A673 (cell line): ENCODE measurements at regions not wholly inside any gene's neighbourhood (a gene's known extent, or its start where the extent isn't known, plus 50 kb on each side); places are given as distances from the start of the nearest gene placed in this dataset.
A peak's percentile ranks its signal among the peaks of the same experiment; 100 is the strongest.

Experiments
- BruUV-seq: library from RNA; stranded (reverse); fragments of 400-500 nt; replicated peaks from 2 replicates; lab custom pipeline; 2021; lab: Mats Ljungman, UMichigan
- CTCF ChIA-PET: fragments of 300-600 bp; sonication (Branson Sonifier 250); formaldehyde crosslinking; loops from one replicate; lab custom pipeline; 2022; ENCODE audit warnings: antibody characterized with exemption; lab: Charles Lee
- POLR2A ChIA-PET: fragments of 300-600 bp; sonication (Branson Sonifier 250); formaldehyde crosslinking; loops from one replicate; lab custom pipeline; 2022; ENCODE audit warnings: antibody characterized with exemption; ENCODE audit not compliant: low non-redundant PET; lab: Charles Lee
- DNase-seq: peaks from one replicate; pipeline ENCODE4 v3.0.0-alpha.2; 2015; ENCODE audit warnings: low spot score
- H3K27ac ChIP-seq: fragments of 200-600 bp; sonication (generic); 2 replicates; pipeline ENCODE4 v1.5.1; 2016; ENCODE audit warnings: mixed run types, low read depth, mild to moderate bottlenecking, mixed read lengths, antibody characterized with exemption, low read length; ENCODE audit not compliant: poor library complexity, severe bottlenecking
- H3K27me3 ChIP-seq: fragments of 200-600 bp; sonication (generic); replicated peaks from 2 replicates; pipeline ENCODE4 v1.6.1; 2017; ENCODE audit warnings: mixed run types, low read depth, mild to moderate bottlenecking, mixed read lengths, antibody characterized with exemption, low read length; ENCODE audit not compliant: insufficient read depth, poor library complexity
- H3K36me3 ChIP-seq: fragments of 200-600 bp; sonication (generic); 2 replicates; pipeline ENCODE4 v1.6.1; 2016; ENCODE audit warnings: mixed run types, mild to moderate bottlenecking, mixed read lengths, antibody characterized with exemption, low read length; ENCODE audit not compliant: insufficient read depth, poor library complexity, severe bottlenecking
- H3K4me1 ChIP-seq: fragments of 200-600 bp; sonication (generic); 2 replicates; pipeline ENCODE4 v1.6.1; 2017; ENCODE audit warnings: mixed run types, mild to moderate bottlenecking, mixed read lengths, antibody characterized with exemption, low read length; ENCODE audit not compliant: insufficient read depth, poor library complexity, severe bottlenecking
- H3K4me3 ChIP-seq: fragments of 200-600 bp; sonication (generic); 2 replicates; pipeline ENCODE4 v1.5.1; 2016; ENCODE audit warnings: low read depth, mixed run types, mild to moderate bottlenecking, mixed read lengths, low read length; ENCODE audit not compliant: poor library complexity, severe bottlenecking
- H3K9me3 ChIP-seq: fragments of 200-600 bp; sonication (generic); 2 replicates; pipeline ENCODE4 v1.6.1; 2016; ENCODE audit warnings: mixed run types, low read depth, mild to moderate bottlenecking, mixed read lengths, antibody characterized with exemption, low read length; ENCODE audit not compliant: poor library complexity, severe bottlenecking
- EZH2 ChIP-seq: fragments of 200-600 bp; sonication (generic); IDR thresholded peaks from 2 replicates; pipeline ENCODE4 v1.6.1; 2017; ENCODE audit warnings: borderline replicate concordance, low read depth, mild to moderate bottlenecking, mixed read lengths, antibody characterized with exemption, low read length; ENCODE audit not compliant: poor library complexity, severe bottlenecking
- intact Hi-C: fragments of 100-400 bp; cut with micrococcal nuclease; formaldehyde crosslinking; loops from one replicate; pipeline ENCODE4 v1.10.0; 2022; ENCODE audit not compliant: unreplicated experiment
- TF ChIP-seq, protein P1 (sequence below): fragments of 300-800, 200-600 bp; sonication (generic); conservative IDR thresholded peaks from 2 replicates; pipeline ENCODE4 v1.5.1; 2017; ENCODE audit warnings: low read depth, mild to moderate bottlenecking, antibody characterized with exemption, low read length, moderate library complexity, mixed read lengths

DNA sequence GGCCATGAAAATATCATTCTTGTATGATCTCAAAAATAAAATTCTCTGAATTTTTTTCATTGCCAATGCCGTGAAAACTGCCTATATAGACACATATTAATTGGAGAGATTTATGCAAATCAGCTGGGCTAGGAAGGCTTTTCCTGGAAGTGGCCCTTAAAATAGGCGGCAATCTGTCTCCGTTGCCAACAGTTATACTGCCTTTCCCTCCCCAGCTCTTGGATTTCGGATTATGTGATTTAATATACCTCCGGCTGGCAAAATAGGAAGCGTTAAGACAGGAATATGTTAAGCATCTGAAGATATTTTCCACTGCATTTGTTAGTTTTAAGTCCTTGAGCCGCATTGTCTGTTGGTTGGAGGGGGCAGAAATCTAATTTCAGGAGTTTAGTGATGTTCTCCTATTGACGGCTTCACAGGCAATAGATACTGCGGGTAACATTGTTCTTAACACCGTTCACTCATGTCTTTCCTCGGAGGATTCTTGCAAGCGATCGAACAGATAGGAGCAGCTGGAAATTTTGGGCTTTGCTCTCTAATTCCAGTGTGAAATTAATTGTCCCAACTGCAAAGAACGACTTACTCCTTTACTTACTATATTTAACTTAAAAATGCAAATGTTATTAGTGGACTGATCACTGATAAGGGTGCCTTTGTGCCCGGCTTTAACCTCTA is 113.3 kb downstream of the LINC00237 start:
- BruUV-seq: no TSS peak
- H3K9me3 ChIP-seq: no peaks in the 10 kb centered on the region
- ChIA-PET CTCF (no interaction called here), POLR2A (no interaction called here)
- intact Hi-C loops: no loop called here
- H3K4me1 ChIP-seq: no peaks in the 10 kb centered on the region
- no peak overlapping the region for H3K27ac ChIP-seq
- H3K4me3 ChIP-seq: no peak overlapping the region
- H3K36me3 ChIP-seq: no peaks in the 10 kb centered on the region
- peak; percentile 1 for DNase-seq
- TF ChIP-seq, protein P1, sequence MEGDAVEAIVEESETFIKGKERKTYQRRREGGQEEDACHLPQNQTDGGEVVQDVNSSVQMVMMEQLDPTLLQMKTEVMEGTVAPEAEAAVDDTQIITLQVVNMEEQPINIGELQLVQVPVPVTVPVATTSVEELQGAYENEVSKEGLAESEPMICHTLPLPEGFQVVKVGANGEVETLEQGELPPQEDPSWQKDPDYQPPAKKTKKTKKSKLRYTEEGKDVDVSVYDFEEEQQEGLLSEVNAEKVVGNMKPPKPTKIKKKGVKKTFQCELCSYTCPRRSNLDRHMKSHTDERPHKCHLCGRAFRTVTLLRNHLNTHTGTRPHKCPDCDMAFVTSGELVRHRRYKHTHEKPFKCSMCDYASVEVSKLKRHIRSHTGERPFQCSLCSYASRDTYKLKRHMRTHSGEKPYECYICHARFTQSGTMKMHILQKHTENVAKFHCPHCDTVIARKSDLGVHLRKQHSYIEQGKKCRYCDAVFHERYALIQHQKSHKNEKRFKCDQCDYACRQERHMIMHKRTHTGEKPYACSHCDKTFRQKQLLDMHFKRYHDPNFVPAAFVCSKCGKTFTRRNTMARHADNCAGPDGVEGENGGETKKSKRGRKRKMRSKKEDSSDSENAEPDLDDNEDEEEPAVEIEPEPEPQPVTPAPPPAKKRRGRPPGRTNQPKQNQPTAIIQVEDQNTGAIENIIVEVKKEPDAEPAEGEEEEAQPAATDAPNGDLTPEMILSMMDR: no peak
- peak; percentile 45 for TF ChIP-seq EZH2
- H3K27me3 ChIP-seq: peaks cover 62% of the 10 kb centered on the region

DNA sequence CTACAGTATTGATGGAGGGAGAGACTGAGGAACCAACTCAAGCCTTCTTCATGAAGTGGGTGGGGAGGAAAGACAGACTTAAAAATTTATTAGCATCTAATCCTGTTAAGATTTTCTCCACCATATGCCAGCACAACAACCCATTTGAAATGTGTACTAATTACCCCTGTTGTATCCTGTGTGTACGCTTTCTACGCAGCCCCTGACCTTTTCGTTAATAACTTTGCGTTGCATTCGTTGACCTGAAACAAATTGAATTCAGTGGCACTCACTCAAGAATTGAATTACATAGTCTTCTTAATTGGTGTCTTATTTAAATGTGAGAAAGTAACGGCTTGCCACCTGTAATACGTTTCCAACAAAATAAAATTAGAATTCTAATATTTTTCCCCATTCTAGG is 113.9 kb downstream of the LINC00237 start:
- no peak overlapping the region for H3K27ac ChIP-seq
- POLR2A ChIA-PET: no interaction called here
- intact Hi-C loops: no loop called here
- BruUV-seq: no TSS peak
- H3K27me3 ChIP-seq: peaks cover 60% of the 10 kb centered on the region
- CTCF ChIA-PET: no interaction called here
- H3K4me3 ChIP-seq: no peak overlapping the region
- no peaks in the 10 kb centered on the region for H3K36me3 ChIP-seq
- H3K9me3 ChIP-seq: no peaks in the 10 kb centered on the region
- no peaks in the 10 kb centered on the region for H3K4me1 ChIP-seq
- no peak for DNase-seq
- no peak for TF ChIP-seq EZH2
- TF ChIP-seq, protein P1: no peak

DNA sequence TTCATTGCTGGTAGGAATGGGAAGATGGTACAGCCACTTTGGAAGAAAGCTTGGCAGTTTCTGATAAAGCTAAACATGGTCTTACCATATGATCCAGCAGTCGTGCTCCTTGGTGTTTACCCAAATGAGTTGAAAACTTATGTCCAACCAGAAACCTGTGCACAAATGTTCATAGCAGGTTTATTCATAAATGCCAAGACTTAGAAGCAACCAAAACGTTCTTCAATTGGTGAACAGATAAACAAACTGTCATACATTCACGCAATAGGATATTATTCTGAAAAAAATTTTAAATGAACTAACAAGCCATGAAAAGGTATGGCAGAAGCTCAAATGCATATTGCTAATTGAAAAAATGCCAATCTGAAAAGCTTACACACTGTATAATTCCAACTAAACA is 117.1 kb downstream of the LINC00237 start:
- Histone ChIP-seq H3K27ac (no peak overlapping the region), H3K4me1 (no peaks in the 10 kb centered on the region), H3K27me3 (peaks cover 48% of the 10 kb centered on the region), H3K4me3 (no peak overlapping the region), H3K36me3 (no peaks in the 10 kb centered on the region), H3K9me3 (no peaks in the 10 kb centered on the region)
- no TSS peak for BruUV-seq
- POLR2A ChIA-PET: interaction anchor here (0.6 kb wide), 1 partner anchor 27 kb away, joined by 5 read pairs; no protein-coding TSS in a partner anchor
- TF ChIP-seq EZH2: no peak
- TF ChIP-seq, protein P1: no peak
- no peak for DNase-seq
- intact Hi-C loops: no loop called here
- CTCF ChIA-PET: no interaction called here
